ENCODE measurements at regions not wholly inside any gene's neighbourhood (a gene's known extent, or its start where the extent isn't known, plus 50 kb on each side); places are given as distances from the start of the nearest gene placed in this dataset.

DNA sequence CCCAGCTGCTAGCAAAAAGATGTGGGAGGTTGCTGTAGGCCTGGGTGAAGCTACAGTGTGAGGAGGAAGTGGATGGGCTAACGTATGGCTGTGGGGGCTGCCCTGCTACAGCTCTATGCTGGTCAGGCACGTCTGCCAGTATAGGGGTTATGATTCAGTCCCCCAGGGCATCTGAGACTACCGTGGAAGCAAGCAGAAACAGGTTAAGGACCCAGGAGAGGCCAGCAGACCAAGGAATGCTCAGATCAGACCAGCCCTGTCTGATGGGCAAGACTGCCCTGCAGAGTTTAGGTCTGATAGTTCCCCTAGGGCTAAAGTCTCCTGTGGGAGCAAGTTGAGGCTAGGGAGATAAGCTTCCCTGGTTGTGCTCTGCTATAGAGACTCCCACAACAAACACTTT is 416.1 kb upstream of the CTNND2 start:
- Mint-ChIP-seq H3K36me3 (no peaks in the 10 kb centered on the region), H3K27me3 (ENCODE audit: low read depth in 3 of 3) (peaks cover 0 to 1% (median 0%) of the 10 kb centered on the region in 3 donors), H3K4me1 (no peaks in the 10 kb centered on the region), H3K27ac (no peak overlapping the region), H3K4me3 (no peak overlapping the region), H3K9me3 (peaks cover 0 to 7% (median 1%) of the 10 kb centered on the region in 6 donors)
- DNase-seq: no peak

DNA sequence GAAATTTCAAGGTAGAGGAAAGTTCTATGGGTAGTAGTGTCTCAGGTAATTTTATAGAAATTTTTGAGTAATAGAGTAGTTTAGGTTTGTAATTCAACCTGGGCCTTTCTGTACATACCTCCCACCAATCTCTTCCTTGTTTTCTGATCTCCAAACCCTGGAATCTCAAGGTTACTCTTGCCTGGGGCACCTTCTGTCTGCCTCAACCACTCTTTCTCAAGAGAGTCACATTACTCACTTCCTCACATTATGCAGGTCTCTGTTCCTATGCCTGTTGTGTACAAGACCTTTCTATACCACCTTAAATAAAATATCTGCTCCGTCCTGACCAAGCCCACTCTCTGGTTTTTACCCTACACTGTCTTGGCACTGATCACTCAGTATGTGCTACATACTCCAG is 412.6 kb upstream of the CTNND2 start:
- no peak overlapping the region for H3K27ac Mint-ChIP-seq

DNA sequence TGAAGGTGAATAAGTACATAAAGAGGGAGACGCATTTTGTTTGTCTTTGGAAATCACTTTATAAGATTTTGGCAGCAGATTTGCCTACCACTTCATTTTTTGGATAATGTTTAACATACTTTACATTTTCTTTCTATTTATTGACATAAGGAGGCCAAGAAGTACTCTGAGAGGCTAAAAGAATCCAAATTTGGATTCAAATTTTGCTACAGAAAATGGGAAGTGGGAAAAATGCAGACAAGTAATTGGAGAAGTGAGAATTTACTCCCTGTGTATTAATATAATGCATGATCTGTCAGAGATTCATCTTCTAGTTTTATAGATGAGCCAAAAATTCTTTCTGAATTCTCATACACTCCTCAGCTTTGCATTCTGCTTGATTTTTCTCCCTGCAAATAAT is 411.2 kb upstream of the CTNND2 start:
- no peaks in the 10 kb centered on the region for H3K4me1 Mint-ChIP-seq
- peaks cover 0 to 1% (median 0%) of the 10 kb centered on the region in 3 donors for H3K27me3 Mint-ChIP-seq (ENCODE audit: low read depth in 3 of 3)
- peaks cover 0 to 7% (median under 1%) of the 10 kb centered on the region in 6 donors for H3K9me3 Mint-ChIP-seq
- H3K36me3 Mint-ChIP-seq: no peaks in the 10 kb centered on the region
- no peak overlapping the region for H3K27ac Mint-ChIP-seq
- no peak for DNase-seq
- no peak overlapping the region for H3K4me3 Mint-ChIP-seq

More for the DNA sequence above, 412.6 kb upstream of the CTNND2 start:
- H3K4me3 Mint-ChIP-seq: no peak overlapping the region
- peaks cover 0 to 7% (median under 1%) of the 10 kb centered on the region in 6 donors for H3K9me3 Mint-ChIP-seq
- DNase-seq: no peak
- H3K27me3 Mint-ChIP-seq (ENCODE audit: low read depth in 3 of 3): peaks cover 0 to 1% (median 0%) of the 10 kb centered on the region in 3 donors
- no peaks in the 10 kb centered on the region for H3K4me1 Mint-ChIP-seq
- H3K36me3 Mint-ChIP-seq: no peaks in the 10 kb centered on the region

DNA sequence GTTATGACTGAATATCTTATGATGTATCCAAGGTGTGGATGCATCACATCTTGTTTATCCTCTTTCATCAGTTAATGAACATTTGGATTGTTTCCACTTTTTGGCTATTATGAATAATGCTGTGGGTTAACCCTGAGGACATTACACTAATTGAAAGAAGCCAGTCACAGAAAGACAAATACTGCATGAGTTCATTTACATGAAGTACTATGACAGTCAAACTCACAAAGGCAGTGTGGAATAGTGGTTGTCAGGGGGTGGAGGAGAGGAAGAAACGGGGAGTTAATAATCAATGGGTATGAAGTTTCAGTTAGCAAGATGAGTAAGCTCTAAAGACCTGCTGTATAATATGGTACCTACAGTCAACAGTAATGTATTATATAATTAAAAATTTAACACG is 409.4 kb upstream of the CTNND2 start:
- H3K9me3 Mint-ChIP-seq: peaks cover 0 to 2% (median 0%) of the 10 kb centered on the region in 6 donors
- no peaks in the 10 kb centered on the region for H3K36me3 Mint-ChIP-seq
- no peak overlapping the region for H3K4me3 Mint-ChIP-seq
- H3K4me1 Mint-ChIP-seq: no peaks in the 10 kb centered on the region
- no peak for DNase-seq
- H3K27ac Mint-ChIP-seq: no peak overlapping the region
- H3K27me3 Mint-ChIP-seq (ENCODE audit: low read depth in 3 of 3): no peaks in the 10 kb centered on the region

DNA sequence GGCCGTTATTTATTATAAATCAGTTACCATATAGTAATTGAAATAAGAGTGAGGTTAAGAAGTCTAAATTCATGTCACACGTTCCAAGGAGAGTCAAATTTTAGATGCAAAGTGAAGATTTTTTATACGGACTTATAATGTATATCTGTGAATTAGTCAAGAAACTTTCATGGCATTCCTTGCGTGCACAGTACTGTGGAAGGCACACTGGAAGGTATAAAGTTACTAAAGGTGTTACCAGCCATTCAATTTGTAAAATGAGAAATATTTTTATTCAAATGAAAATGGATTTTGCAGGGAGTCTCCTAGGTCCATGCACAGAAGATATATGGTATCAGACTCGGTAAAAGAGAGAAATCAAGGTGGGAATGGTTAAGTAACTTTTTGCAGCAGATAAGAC is 408.1 kb upstream of the CTNND2 start:
- no peaks in the 10 kb centered on the region for H3K27me3 Mint-ChIP-seq (ENCODE audit: low read depth in 3 of 3)
- no peak for DNase-seq
- no peaks in the 10 kb centered on the region for H3K36me3 Mint-ChIP-seq
- H3K9me3 Mint-ChIP-seq: no peaks in the 10 kb centered on the region
- no peak overlapping the region for H3K27ac Mint-ChIP-seq
- H3K4me3 Mint-ChIP-seq: no peak overlapping the region
- no peaks in the 10 kb centered on the region for H3K4me1 Mint-ChIP-seq

DNA sequence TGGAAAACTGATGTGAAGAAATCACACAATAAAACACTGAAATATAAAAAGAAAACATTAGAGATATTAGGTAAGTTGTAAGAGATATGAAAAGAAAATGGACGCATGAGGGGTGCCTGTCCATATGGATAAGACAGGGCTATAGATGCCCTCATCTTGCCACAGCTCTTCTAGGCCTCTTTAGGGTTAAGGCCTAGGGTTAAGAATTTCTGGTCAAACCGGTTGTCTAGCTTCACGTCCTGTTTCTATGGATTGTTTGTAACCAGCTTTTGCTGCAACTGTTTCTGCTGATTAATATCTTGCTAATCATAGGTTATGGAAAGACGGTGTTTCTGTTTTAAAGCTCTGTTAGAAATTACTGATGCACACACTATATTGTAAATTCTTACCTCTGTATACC is 389.9 kb upstream of the CTNND2 start:
- no peak overlapping the region for H3K4me3 Mint-ChIP-seq
- DNase-seq: no peak
- no peaks in the 10 kb centered on the region for H3K4me1 Mint-ChIP-seq
- H3K36me3 Mint-ChIP-seq: no peaks in the 10 kb centered on the region
- peaks cover 0 to 5% (median 1%) of the 10 kb centered on the region in 6 donors for H3K9me3 Mint-ChIP-seq
- H3K27me3 Mint-ChIP-seq (ENCODE audit: low read depth in 3 of 3): peaks cover 0 to 2% (median 0%) of the 10 kb centered on the region in 3 donors
- no peak overlapping the region for H3K27ac Mint-ChIP-seq

DNA sequence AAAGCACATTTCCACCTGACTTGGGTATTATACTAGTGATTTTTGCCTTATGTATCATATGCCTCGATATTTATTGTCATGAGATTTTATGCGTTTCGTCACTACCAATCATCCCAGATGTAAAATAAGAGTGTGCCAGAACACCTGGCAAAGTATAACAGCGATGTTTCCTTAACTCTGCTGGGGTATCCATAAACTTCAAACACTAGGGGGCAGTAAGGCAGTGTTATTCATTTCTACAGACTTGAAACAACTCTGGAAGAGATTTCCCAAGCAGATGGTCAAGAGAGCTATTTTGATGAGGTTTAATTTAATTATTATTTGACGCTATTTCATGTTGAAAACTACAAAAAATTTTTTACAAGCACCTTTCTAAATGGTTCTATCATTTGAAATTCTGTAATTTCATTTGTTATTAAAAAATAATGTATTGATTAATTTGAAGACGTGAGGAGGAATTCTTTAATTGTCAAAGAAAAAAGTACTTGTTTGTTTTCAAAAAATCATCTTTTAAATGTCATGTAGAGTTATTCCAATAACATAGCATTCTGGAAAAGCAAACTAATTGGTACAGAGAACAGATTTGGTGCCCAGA is 388.5 kb upstream of the CTNND2 start:
- Mint-ChIP-seq H3K9me3 (no peaks in the 10 kb centered on the region), H3K27ac (no peak overlapping the region), H3K27me3 (ENCODE audit: low read depth in 3 of 3) (peaks cover 0 to 3% (median 0%) of the 10 kb centered on the region in 3 donors), H3K4me1 (no peaks in the 10 kb centered on the region), H3K4me3 (no peak overlapping the region), H3K36me3 (no peaks in the 10 kb centered on the region)
- peak in 1 of 3 donors; percentile 1 for DNase-seq

DNA sequence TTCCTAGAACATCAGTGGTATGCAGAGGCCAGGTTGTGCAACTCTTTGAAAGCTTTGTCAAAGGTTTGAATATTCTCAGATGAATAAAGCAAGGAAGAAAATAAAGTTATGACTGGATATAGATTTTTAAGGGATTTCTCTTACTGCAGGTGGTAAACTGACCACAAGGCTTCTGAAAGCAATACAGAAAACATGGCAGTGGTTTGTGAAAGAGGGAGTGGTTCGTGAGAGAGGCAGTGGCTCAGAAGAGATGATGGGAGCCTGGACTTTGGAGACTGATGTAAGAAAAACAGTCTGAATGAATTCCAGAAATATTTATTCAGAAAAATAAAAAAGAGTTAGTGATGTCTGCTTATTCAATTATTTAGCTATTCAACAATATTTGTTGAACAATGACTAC is 380.4 kb upstream of the CTNND2 start:
- Mint-ChIP-seq H3K4me3 (no peak overlapping the region), H3K9me3 (peaks cover 0 to 11% (median 2%) of the 10 kb centered on the region in 6 donors), H3K27ac (no peak overlapping the region), H3K27me3 (ENCODE audit: low read depth in 3 of 3) (peaks cover 0 to 3% (median 3%) of the 10 kb centered on the region in 3 donors), H3K36me3 (no peaks in the 10 kb centered on the region), H3K4me1 (no peaks in the 10 kb centered on the region)
- no peak for DNase-seq

DNA sequence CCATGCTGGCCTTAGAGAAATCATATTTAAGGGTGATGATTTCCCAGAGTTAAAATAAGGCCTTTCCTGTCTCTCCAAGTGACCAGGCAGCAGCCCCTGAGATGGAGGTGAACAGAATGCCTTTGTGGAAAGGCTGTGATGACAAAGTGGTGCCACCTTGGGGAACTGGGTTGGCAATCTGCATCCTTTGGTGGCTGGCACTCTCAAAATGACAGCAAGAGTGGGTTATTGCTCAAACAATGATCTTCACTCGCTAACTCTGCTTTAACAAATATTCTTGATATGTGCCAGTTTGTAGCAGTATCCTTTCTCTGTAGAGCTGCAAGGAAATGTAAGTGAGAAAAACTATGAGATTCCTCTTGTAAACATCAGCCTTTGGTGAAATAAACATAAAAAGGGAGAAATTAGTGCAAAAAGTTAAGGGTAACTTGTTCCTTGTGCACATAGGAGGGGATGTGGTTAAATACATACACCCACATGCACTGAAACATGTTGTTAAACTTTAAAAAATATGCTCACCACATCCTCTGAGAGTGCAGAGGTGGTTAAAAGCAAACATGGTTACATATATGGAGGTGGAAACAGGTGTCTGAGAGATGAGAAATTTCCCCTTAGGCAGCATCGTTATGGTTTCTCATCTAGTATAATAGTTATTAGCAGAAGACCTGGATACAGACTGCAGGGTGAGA is 373.4 kb upstream of the CTNND2 start:
- no peaks in the 10 kb centered on the region for H3K36me3 Mint-ChIP-seq

DNA sequence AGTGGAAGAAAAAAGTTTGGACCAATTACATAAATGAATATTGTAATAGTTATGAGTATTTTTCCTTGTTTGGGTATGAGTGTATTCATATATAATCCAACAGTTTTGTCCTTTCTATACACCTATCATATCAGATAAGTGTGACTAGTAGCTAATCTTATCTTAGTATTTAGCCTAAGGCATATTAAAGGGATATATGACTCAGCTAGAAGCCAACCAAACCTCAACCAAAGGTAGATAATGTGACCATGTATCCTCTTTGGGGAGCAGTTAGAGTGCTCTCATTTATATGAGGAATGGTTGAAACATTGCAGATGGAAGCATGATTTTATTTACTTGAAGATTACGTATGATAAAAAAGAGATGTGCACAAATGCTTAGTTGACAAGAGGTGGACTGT is 370.0 kb upstream of the CTNND2 start:
- peaks cover 0 to 12% (median 3%) of the 10 kb centered on the region in 6 donors for H3K9me3 Mint-ChIP-seq
- no peaks in the 10 kb centered on the region for H3K36me3 Mint-ChIP-seq
- H3K4me1 Mint-ChIP-seq: no peaks in the 10 kb centered on the region
- DNase-seq: no peak
- H3K4me3 Mint-ChIP-seq: no peak overlapping the region
- peaks cover 0 to 2% (median 0%) of the 10 kb centered on the region in 3 donors for H3K27me3 Mint-ChIP-seq (ENCODE audit: low read depth in 3 of 3)
- no peak overlapping the region for H3K27ac Mint-ChIP-seq

More for the DNA sequence above, 373.4 kb upstream of the CTNND2 start:
- H3K27me3 Mint-ChIP-seq (ENCODE audit: low read depth in 3 of 3): peaks cover 0 to 3% (median 0%) of the 10 kb centered on the region in 3 donors
- DNase-seq: no peak
- H3K4me3 Mint-ChIP-seq: no peak overlapping the region
- no peak overlapping the region for H3K27ac Mint-ChIP-seq
- H3K4me1 Mint-ChIP-seq: no peaks in the 10 kb centered on the region
- H3K9me3 Mint-ChIP-seq: peaks cover 0 to 10% (median 2%) of the 10 kb centered on the region in 6 donors

DNA sequence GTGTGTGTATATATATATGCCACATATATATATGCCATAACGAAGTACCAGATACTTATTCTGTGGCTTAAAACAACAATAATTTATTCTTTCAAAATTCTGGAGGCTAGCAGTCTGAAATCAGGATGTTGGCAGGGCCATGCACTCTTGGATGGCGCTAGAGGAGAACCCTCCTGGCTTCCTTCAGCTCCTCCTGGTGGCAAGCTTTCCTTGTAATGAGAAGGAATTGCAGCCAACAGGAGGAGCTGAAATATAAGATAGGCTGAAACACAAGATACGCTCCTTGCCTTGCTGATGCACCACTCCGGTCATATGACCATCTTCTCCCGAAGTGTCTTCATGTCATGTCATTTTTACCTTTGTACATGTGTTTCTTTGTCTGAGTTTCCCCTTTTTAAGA is 368.1 kb upstream of the CTNND2 start:
- DNase-seq: no peak
- H3K4me3 Mint-ChIP-seq: no peak overlapping the region
- H3K27me3 Mint-ChIP-seq (ENCODE audit: low read depth in 3 of 3): peaks cover 0 to 2% (median 0%) of the 10 kb centered on the region in 3 donors
- no peaks in the 10 kb centered on the region for H3K4me1 Mint-ChIP-seq
- no peaks in the 10 kb centered on the region for H3K36me3 Mint-ChIP-seq
- no peak overlapping the region for H3K27ac Mint-ChIP-seq
- H3K9me3 Mint-ChIP-seq: peaks cover 0 to 10% (median 3%) of the 10 kb centered on the region in 6 donors

DNA sequence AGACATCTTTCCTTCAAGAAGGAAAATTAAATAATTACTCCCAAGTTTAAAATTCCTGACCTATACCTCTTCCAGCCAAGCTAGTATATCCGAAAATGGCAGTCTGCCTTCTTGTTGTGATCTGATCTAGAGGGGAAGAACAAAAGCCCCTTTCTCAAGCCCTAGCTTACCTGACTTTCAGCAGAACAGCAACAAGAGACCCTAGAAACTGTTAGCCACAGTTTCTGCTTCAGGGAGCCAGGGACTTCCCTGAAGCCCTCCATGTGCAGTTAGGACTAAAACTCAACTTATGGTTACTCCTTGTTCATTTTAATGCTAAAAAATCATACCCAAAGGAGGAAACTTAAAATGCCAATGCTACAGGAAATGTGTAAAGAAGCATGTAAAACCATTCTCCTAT is 366.7 kb upstream of the CTNND2 start:
- Mint-ChIP-seq H3K36me3 (no peaks in the 10 kb centered on the region), H3K27ac (no peak overlapping the region), H3K9me3 (peaks cover 0 to 7% (median 3%) of the 10 kb centered on the region in 6 donors), H3K4me3 (no peak overlapping the region), H3K27me3 (ENCODE audit: low read depth in 3 of 3) (peaks cover 0 to 2% (median 0%) of the 10 kb centered on the region in 3 donors), H3K4me1 (no peaks in the 10 kb centered on the region)
- no peak for DNase-seq

DNA sequence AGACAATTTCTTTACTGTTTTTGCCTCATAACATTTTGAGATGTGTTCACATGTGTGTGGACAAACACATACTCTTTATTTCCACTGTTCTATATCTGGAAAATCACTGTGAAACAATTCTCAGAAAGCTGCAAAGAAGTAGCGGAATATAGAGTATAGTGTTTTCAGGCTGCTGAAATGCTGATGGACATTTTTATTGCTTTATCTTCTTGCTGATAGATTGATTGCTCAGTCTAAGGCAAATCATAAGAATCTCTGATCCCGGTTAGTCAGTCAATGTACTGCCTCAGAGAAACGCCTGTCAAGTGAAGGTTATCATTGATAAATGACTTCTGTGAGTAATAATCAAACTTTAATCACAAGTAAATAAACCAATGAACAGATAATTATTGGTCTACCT is 364.9 kb upstream of the CTNND2 start:
- H3K27ac Mint-ChIP-seq: no peak overlapping the region
- peaks cover 0 to 2% (median 0%) of the 10 kb centered on the region in 3 donors for H3K27me3 Mint-ChIP-seq (ENCODE audit: low read depth in 3 of 3)
- peaks cover 0 to 7% (median 4%) of the 10 kb centered on the region in 6 donors for H3K9me3 Mint-ChIP-seq
- no peaks in the 10 kb centered on the region for H3K4me1 Mint-ChIP-seq
- no peak for DNase-seq
- no peaks in the 10 kb centered on the region for H3K36me3 Mint-ChIP-seq
- H3K4me3 Mint-ChIP-seq: no peak overlapping the region

DNA sequence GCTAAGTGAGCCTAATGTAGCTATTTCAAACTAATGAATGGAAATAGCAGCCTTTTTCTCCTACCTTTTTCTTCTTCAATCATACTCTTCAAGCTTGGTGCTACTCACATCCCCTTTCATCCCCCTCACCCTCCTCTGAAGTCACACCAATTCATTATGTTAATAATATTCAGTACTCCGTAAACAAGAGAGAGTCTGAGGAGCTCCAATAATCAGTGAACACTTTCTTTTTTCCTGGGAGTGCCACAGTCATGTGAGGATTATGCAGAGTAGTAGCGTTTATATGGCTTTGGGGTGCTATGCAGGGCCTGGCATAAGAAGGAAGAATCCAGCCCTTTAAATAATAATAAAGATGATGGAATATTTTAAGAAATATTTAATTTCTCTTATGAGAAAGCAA is 354.3 kb upstream of the CTNND2 start:
- Mint-ChIP-seq H3K27ac (no peak overlapping the region), H3K27me3 (ENCODE audit: low read depth in 3 of 3) (peaks cover 0 to 2% (median 0%) of the 10 kb centered on the region in 3 donors), H3K4me1 (no peaks in the 10 kb centered on the region), H3K9me3 (peaks cover 0 to 21% (median 8%) of the 10 kb centered on the region in 6 donors), H3K4me3 (no peak overlapping the region), H3K36me3 (no peaks in the 10 kb centered on the region)
- DNase-seq: no peak
